ENCODE measurements at regions not wholly inside any gene's neighbourhood (a gene's known extent, or its start where the extent isn't known, plus 50 kb on each side); places are given as distances from the start of the nearest gene placed in this dataset.
"Not testable (repeated sequence)": the region's sequence is repeated elsewhere in the genome, so short reads cannot be mapped to it uniquely, and the experiment has no call there.

- not testable (repeated sequence) for DNase-seq
Measured at GRCh38 chr9:28524309-28524708, 951.0 kb upstream of the C9orf72 start.

- DNase-seq: no peak
Measured at GRCh38 chr9:28528049-28528448, 954.8 kb upstream of the C9orf72 start.

DNA sequence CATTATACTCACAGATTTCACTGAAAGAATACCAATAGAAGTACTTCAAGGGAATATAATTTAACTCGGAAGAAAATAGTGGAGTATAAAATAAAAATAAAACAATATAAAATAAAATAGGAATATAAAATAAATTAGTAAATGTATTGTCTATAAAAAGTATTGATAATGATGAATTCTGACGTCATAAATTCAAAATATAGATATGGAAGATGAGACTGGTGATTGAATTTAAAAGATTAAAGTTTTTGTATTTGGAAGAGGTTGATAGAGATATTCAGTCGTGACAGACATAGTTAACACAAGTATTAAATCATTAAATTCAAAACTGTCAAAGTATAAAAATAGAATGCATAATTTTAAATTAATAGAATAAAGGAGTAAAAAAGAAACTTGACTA is 964.9 kb upstream of the C9orf72 start:
- no peak for DNase-seq

DNA sequence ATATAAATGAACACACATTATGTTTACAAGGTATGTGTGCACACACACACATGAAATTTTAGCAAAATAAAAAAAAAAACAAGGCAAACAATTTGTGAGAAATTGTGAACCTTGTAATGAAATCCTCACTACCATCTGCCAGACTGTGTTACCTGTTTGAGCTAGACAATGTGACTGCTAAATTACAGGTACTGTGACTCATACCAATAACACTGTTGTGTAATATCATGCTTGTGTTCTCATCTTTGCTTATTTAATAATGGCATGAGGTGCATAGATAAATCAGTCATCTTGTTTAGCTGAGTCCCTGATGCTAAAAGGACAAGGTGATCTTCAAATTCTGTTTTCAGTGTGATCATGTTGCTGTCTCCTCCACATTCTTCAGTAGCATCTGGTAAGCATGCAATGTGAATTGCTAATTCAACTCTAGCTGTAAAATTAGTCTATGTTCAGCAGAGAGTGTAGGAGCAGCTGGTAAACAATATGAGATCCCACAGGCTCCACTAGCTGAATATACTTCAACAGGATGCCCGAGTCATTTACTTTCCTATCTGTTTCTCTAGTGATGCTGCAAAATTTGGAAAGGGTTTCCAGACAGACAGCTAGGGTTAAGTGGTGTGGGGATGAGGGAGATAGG is 966.3 kb upstream of the C9orf72 start:
- DNase-seq: no peak

GRCh38 chr9:28542928-28543327 is 969.6 kb upstream of the C9orf72 start:
- DNase-seq: no peak

GRCh38 chr9:28547527-28547926 is 974.2 kb upstream of the C9orf72 start:
- no peak for DNase-seq

GRCh38 chr9:28563291-28563934 is 990.1 kb upstream of the C9orf72 start:
- DNase-seq: no peak

- DNase-seq: no peak
Measured at GRCh38 chr9:28583832-28584231, 1010.6 kb upstream of the C9orf72 start.

DNA sequence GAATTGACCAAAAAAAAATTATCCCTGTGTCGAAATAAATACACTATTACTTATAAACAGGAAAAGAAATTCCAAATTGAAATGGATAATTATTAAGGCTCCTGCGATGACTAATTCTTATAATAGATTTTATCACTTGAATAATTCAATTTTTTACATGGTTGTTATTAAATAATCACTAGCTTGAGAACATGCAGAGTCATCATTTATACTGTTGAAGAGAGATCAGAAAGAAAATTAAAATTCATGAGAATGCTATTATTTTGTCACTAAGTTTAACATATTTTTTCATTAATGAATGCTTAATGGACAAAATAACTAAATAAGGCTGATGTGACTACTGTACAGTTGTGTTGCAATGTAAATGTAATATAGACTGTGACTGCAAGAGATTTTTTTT is 1011.3 kb upstream of the C9orf72 start:
- DNase-seq: no peak

- no peak for DNase-seq
Measured at GRCh38 chr9:28587052-28587451, 1013.8 kb upstream of the C9orf72 start.

DNA sequence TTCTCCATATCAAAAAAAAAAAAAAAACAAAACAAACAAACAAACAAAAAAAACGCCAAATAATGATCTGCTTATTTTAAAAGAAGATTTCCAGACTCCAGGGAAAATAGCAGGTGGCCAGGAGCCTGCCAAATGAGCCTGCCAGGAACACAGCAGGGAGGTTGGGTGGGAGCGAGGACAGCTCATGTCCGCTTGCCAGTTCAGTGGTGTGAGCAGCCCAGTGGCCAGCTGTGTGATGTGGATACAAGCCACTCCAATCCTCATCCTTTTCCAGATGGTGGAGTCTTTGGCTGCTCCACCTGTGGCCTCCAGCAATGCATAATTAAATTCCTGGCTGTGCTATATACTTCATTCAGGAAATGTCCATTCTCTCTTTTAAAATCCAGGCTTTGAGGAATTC is 1025.1 kb upstream of the C9orf72 start:
- DNase-seq: no peak

- DNase-seq: no peak
Measured at GRCh38 chr9:28600226-28600625, 1026.9 kb upstream of the C9orf72 start.

DNA sequence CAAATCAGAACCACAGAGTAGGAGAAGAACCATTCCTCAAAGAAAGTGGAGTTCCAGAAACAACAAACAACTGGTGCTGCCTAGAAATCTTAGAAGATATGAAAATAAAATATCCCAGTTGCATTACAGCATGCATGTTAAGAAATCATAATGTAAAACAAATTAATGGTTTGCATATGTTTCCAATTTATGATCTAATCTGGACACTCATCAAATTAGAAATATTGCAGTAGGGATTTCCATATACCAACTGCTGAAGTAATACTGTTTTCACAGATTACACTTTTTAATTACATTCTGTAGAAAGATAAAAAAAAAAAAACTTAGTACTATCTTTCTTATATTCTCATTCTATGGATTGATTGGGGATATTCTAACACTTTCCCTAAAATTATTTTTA is 1034.6 kb upstream of the C9orf72 start:
- DNase-seq: no peak

DNA sequence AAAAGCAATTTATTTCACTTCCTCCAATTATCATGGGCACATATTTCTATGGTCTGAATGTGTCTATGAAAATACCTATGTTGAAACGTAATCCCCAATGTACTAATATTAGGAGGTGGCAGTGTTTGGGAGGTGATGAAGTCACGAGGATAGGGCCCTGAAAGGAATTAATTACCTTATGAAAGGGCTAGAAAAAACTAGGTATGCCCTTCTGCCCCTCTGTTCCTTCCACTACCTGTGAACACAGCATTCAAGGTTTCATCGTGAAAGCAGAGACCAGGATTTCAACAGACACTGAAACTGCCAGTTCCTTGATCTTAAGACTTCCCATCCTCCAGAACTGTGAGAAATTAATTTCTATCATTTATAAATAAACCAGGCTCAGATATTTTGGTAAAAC is 1037.1 kb upstream of the C9orf72 start:
- DNase-seq: no peak

DNA sequence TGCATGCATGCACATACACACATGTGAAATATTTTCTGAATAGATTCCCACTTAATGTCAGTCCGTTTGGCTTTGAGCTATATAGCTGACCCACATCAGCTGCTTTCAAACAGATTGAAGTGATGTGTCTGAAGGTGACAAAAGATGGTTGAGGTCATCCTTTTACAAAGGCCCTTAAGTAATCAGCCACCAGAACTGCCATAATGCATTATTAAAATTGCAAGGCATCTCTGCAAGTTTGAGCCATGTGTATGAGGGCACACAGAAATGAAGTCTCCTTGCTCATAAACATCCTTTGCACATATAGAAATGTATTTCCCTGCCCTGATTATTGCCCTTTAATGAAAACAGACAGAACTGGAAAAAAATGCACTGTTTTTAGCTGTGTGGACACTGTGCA is 1043.0 kb upstream of the C9orf72 start:
- DNase-seq: no peak

DNA sequence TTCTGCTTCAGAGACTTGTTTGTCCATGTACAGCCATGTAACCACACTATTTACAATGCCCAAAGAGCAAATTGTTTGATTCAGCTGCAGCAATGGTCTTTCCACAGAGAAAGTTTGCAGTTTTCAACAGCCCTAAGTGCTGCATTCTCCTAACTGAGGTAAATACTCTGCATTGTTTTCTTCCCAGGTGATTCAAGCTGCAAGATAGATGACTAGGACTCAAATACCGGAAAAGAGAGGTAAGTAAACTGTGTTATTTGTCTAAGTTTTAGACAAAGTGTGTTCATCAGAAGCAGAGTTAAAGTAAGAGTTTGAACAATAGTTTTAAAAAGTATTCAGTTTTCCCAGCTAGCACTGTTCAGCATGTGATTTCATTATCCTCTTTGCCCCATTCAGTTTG is 1046.7 kb upstream of the C9orf72 start:
- DNase-seq: no peak

- no peak for DNase-seq
Measured at GRCh38 chr9:28620661-28621060, 1047.4 kb upstream of the C9orf72 start.

DNA sequence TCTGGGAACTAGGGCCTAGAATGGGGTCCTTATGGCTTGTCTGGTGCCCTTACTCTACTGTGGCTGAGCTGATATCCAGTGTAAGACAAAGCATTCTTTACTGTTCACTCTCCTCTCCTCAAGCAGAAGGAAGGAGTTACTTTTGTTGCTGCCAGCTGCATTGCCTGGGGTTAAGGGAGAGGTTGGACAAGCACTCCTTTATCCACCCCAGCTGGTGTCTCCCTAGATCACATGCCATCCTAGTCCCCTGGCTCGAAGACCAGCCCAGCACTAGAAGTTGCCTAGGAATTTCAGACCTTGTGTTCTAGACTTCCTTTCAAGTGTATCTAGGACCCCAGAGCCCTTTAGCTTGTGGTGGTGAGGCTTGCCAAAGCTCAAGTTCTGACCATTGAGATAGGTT is 1051.5 kb upstream of the C9orf72 start:
- no peak for DNase-seq

- no peak for DNase-seq
Measured at GRCh38 chr9:28628031-28628430, 1054.8 kb upstream of the C9orf72 start.

DNA sequence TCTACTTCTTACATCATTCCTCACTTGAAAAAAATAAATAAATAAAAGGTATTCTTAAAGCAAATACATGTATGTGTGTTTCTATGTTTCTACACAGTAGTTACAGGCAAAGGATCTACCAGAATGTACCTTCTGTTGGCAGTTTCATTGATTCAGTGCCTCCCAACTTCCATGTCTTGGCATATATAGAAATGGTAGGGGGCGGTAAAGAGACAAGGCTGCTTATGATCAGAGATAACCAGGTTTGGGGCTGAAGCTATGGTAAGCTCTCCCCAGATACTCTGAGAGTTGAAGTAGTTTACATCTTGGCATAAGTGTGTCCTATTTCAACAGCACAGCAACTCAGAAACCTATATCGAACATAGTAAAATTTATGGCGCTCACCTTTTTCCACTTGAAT is 1075.4 kb upstream of the C9orf72 start:
- DNase-seq: no peak

DNA sequence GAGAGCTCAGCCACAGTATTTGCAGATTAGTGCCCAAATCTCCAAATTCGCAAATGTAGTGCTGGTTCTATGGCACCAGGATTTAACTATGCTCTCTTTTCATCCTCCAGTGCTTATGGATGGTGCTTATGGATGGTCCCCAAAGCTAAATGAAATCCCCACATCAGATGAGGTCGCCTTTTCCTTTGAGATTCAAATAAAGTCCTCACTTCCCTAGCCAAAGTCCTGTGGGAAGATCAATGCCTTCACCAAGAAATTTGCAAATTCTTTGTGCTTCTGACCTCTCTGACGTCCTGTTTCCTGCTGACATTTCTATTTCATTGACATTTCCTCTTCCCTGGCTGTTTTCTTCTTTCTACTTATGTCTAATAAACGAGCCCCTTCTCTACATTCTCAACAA is 1077.0 kb upstream of the C9orf72 start:
- DNase-seq: no peak

DNA sequence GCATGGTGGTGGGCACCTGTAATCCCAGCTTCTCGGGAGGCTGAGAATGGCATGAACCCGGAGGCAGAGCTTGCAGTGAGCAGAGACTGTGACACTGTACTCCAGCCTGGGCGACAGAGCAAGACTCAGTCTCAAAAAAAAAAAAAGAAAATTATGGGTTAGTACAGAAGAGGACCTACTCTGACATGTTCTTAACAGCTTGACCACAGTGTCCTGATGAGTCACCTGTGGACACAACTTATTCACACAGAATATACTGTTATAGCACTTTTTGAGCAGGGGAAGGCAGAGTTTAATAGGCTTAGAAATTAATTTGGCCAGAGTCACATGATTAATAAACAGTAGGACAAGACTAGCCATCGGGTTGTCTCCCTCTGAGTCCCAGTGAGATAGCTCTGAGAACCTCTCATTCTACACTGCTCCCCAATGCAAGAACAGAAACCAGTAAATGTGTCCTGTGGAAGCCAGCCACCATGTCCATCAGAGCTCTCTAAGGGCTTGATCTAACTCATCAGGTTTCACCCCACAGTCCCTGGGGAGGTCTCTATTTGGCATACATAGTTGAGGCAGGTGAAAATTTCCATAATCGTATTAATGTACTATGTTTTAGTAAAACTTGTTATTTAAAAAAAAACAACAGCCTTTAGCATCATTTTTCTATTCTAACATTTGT is 1077.9 kb upstream of the C9orf72 start:
- no peak for DNase-seq

DNA sequence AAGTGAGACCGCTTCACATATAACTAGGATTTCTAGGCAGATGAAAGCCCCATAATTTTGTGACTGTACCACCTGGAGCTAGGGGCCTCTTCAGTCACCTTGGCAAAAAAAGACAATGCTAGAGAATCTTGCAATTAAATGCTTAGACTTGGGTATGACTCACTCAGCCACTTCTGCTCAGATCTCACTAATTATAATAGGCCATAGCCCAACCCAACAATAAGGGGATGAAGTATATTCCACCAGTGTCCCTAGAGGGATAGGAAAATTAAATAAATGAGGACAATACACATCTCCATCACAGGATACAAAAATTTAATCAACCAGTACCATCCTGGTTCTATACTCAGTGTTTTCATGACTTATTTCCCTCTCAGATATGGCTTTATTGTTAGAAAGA is 1079.9 kb upstream of the C9orf72 start:
- no peak for DNase-seq

DNA sequence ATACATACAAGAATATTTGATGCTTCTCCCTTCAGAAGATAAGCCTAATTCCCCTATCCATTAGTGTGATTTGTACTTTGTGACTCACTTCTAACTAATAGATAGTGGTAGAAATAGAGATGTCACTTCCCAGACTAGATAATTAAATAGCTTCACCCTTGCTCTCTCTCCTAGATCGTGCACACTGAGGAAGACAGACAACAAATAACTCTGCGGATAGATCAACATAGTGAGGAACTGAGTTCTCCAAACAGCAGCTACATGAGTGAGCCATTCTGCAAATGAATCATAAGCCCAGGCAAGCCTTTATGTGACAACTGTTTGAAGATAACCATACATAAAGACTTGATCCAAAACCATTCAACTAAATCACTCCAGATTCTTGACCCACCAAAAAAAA is 1083.4 kb upstream of the C9orf72 start:
- DNase-seq: no peak

DNA sequence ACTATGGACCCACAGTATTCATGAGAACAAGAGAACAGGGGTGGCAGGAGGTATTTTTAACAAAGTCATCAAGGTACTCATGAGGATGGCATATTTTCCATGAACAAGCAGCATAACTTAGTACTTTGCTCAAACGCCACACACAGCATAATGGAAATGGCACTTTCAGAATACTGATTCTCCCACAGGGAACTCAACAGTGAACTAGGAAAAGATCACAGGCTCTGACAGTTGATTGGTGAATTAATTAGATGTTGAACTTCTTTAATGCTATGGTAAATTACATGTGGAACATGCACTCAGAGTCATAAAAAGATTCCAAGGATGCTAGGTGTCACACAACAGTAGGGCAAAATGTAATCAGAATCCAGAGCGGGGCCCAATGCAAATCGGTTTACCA is 1088.6 kb upstream of the C9orf72 start:
- no peak for DNase-seq

Measured in CD4-positive, alpha-beta T cell treated with Interleukin-15 for 1 hour (primary cell).